NCI-H345 treated with DMSO at 0.1 percent for 48 hours (cell line): ENCODE measurements at regions not wholly inside any gene's neighbourhood (a gene's known extent, or its start where the extent isn't known, plus 50 kb on each side); places are given as distances from the start of the nearest gene placed in this dataset.
"Not testable (repeated sequence)": the region's sequence is repeated elsewhere in the genome, so short reads cannot be mapped to it uniquely, and the experiment has no call there.

Experiments used
- DNase-seq: peaks from one replicate; lab custom pipeline; 2025; ENCODE audit not compliant: unreplicated experiment; lab: John Stamatoyannopoulos, UW

DNA sequence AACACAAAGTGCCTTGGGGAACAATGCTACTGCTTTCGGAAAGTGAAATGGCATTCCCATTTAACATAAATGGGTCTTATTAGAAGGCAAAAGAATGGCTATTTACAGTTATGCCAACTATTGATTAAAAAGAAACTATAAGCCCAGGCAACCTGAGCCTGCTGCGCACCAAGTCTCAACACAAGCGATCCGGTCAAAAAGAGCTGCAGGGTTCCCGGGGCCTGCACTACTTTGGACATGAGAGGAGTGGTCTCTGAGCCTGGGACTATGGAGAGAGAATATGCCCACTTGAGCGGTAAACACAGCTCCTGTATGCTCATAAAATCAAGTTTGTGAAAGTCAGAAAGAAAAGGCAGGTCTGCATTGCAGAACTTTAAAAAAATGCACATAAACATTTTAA is 660.7 kb downstream of the EFNA5 start:
- DNase-seq: no peak

- no peak for DNase-seq
These were observed 665.1 kb downstream of the EFNA5 start for GRCh38 chr5:107005653-107006052.

DNA sequence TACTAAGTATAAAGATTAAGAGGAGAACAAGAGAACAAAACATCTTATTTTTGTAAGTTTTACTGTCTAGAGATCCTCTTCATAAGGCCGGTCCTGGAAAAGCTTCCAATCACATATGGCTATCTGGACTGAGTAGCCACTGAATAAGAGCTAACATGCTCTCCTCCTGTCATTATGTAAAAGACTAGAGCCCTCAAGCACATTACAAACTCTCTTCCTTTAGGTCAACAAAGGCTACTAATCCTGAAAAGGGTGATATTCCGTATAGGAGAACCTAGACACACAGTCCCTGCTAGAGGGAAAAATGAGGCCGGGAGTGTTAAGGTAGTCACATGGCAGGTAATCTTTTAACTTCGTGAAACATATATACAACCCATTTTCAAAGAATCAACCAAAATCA is 665.6 kb downstream of the EFNA5 start:
- DNase-seq: no peak

DNA sequence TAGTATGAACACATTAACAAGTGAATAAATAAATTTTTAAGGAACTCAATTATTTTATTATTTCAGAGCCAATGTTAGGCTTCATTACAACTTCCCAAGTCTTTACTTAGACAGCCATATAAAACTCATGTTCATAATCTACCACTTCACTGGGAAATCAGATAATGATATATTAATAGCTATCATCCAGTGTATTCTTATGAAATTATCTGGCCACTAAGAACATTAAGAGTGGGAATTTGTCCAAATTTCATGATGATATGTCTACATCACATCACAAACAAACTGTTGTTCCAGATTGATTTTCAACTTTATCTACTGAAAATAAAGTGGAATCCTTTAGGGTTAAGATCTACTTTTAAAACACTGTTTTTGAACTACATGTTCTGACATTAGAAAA is 668.6 kb downstream of the EFNA5 start:
- DNase-seq: no peak

DNA sequence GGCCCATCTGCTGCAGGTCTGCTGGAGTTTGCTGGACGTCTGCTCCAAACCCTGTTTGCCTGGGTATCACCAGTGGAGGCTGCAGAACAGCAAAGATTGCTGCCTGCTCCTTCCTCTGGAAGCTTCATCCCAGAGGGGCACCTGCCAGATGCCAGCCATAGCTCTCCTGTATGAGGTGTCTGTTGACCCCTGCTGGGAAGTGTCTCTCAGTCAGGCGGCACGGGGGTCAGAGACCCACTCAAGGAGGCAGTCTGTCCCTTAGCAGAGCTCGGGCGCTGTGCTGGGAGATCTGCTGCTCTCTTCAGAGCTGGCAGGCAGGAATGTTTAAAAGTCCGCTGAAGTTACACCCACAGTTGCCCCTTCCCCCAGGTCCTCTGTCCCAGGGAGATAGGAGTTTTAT is 671.2 kb downstream of the EFNA5 start:
- DNase-seq: not testable (repeated sequence)

GRCh38 chr5:106986006-106986405 is 684.7 kb downstream of the EFNA5 start:
- no peak for DNase-seq

- DNase-seq: no peak
These were observed 685.6 kb downstream of the EFNA5 start for GRCh38 chr5:106985174-106985573.

DNA sequence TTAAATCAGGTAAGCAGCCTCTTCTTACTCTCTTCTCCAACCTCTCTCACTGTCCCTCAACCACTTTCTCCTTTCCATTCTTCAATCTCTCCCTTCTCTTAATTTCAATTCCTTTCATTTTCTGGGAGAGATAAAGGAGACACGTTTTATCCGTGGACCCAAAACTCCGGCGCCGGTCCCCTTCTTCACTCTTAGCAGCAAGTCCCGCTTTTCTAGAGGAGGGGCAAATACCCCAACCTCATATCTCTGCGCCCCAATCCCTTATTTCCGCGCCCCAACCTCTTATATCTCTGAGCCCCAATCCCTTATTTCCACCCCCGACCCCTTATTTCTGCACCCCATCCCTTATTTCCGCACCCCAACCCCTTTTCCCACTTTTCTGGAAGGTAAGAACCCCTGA is 691.6 kb downstream of the EFNA5 start:
- not testable (repeated sequence) for DNase-seq

- not testable (repeated sequence) for DNase-seq
These were observed 692.1 kb downstream of the EFNA5 start for GRCh38 chr5:106978582-106979165.

- DNase-seq: no peak
These were observed 694.4 kb downstream of the EFNA5 start for GRCh38 chr5:106976363-106976762.

GRCh38 chr5:106974272-106974671 is 696.5 kb downstream of the EFNA5 start:
- no peak for DNase-seq

GRCh38 chr5:106966686-106967315 is 703.9 kb downstream of the EFNA5 start:
- DNase-seq: no peak

DNA sequence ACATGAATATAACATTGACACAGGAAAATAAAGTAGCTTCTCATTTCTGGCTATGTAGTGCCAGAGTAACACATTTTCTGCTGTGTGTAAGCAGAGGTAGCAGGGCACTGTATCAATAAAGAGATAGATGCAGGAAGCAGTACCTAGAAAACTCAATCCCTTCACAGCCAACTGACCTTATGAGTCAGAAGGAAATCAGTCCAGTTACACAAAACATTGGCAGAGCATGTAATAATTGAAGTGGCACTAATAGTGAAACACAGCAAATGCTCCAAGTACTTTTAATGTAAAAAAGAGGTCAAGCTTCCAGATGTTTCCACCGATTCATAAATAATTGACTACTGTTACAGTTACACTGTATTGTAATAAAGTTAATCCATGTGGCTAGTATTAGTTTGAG is 706.6 kb downstream of the EFNA5 start:
- DNase-seq: no peak

DNA sequence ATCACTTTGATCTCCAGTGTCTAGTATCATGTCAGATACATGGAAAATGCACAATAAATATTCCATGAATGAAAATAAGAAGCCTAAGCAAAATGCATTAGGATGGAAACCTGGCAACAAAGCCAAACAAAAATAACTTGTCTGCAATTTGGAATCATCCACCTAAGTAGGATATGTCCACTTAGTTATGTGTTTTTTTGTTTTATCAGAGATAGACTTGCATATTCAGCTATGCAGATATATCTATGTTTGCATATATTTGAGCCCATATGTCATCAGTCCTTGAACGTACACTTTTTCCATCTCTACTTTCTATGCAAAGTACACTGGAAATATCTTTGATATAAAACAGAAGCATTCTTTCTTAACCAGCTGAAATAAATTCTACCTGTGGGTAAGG is 707.1 kb downstream of the EFNA5 start:
- no peak for DNase-seq

DNA sequence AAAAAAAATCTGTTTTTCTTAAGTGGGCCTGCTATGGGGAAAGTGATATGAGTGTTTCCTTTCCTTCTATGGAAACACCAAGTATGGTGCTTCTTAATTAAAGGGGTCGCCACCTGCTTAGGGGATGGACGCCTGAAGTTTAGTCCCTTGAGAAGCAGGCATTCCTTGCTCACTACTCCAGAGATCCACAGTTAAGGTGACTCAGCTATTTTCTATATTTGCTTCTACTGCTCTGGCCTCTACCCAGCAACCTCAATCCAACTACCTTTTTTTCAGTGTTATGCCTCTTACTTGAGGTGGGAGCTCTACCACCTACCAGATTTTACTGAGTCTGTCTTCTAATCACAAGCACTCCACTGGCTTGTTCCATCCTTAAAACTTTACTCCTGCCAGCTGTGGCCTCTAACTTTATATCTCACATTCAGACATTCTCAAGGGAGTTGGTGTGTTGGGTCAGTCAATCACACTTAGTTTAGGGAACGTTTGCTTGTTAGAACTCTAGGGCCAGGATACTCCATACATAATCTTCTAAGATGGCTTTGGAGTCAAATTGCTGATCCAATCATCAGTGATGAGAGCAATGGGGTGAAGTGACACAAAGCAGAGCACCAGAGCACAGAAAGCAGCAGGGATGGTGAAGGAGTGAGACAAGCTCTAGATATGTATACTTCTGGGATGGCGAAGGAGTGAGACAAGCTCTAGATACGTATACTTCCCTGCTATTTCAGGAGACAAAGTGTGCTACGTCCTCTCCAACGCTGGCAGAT is 708.1 kb downstream of the EFNA5 start:
- no peak for DNase-seq

DNA sequence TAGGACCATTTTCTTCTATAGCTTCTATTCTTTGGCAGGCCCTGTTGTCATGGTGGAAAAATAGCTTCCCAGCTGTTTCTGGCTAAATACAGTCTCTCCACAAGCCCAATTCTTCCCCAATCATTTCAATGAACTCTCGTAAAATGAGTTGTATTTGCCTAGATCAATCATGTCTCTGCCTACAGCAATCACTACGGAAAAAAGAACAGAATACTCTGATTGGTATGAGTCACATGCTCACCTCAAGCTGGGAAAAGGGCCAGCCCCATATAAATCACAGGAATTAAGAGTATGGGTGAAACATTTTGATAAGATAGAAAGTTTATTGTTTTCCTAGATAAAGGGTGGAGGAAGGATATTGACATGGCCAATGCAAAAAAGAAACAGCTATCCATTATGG is 711.4 kb downstream of the EFNA5 start:
- no peak for DNase-seq

GRCh38 chr5:106957336-106957735 is 713.4 kb downstream of the EFNA5 start:
- no peak for DNase-seq

- no peak for DNase-seq
These were observed 713.9 kb downstream of the EFNA5 start for GRCh38 chr5:106956886-106957285.

- DNase-seq: no peak
These were observed 714.5 kb downstream of the EFNA5 start for GRCh38 chr5:106956187-106956586.

GRCh38 chr5:106940986-106941385 is 729.8 kb downstream of the EFNA5 start:
- no peak for DNase-seq

DNA sequence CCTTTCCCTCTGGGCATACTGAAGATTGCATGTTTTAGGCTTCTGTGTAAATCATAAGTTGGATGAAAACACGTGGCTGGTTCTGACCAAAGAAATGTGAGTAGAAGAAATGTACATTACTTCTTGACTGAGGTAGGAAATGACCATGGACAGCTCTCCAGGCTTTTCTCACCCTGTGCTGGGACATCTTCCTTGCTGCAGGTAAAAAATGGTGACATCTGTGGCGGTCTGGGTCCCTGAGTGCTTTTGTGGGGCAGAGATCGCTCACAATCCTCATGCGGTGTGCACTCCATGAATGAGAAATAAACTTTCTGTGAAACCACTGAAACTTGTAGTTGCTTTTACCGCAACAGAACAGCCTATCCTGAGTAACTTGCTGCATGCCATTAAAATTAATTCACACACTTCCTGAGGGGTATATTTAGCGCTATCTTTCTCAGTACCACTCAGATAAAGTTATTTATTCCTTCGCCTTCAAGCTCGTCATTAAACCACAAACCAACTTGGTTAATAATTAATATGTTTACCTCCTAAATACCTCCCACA is 730.4 kb downstream of the EFNA5 start:
- no peak for DNase-seq

- DNase-seq: no peak
These were observed 747.3 kb downstream of the EFNA5 start for GRCh38 chr5:106923409-106923808.
